RPMI8226 (cell line): ENCODE measurements at regions not wholly inside any gene's neighbourhood (a gene's known extent, or its start where the extent isn't known, plus 50 kb on each side); places are given as distances from the start of the nearest gene placed in this dataset.

ENCODE experiments used
- DNase-seq: peaks from one replicate; pipeline ENCODE4 v3.0.0-alpha.2; 2015

- DNase-seq = no peak
Measured at GRCh38 chr12:91610561-91610960, 427.9 kb upstream of the DCN start.

GRCh38 chr12:91609283-91609682 is 426.7 kb upstream of the DCN start:
- DNase-seq = no peak

DNA sequence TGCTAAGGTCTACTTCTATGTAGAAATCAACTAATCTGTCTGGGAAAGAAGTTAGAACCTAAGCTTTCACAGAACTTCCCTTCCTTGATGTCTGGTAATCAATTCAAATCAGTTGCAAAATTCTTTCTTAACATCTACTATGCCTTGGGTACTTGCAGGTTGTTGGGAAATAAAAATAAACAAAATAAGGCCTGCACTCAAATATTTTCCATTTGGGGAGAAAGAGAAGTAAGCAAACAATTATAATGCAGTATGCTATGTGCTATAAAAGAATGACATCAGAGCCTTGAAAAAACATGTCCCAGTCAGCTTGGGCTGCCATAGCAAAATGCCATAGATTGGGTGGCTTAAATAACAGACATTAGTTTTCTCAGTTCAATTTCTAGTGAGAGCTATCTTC is 425.9 kb upstream of the DCN start:
- DNase-seq = no peak

DNA sequence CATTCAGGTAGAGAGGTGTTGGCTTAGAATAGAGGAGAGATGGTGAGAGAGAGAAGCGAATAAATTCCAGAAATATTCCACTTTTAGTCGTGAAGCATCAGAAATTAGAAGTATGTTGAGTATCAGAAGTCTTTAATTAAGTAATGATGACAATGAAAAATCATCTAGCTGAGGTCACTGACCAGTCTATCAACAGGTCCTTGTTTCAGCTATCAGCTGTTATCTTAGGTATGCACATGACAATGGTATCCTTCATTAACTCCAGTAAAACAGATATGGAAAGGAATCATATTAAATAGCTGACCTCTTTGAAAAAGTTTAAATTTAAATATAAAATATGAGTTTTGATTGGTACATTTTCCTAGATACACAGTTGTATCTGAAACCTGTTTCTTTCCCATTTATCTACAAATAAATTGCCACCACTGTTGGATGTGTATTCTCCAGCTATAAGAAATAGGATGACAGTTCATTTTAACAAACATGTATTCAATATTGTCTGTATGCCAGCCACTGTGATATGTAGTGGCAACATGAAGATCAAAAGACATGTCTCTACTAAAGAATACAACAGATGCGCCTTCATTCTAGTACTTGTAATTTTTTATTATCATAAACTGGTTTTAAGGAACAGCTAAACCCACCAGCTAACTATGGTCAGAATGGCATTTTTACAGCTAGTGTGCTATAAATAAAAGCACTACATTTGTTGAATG is 424.2 kb upstream of the DCN start:
- DNase-seq = no peak

GRCh38 chr12:91604897-91605296 is 422.3 kb upstream of the DCN start:
- no peak for DNase-seq

- no peak for DNase-seq
Measured at GRCh38 chr12:91603060-91603459, 420.4 kb upstream of the DCN start.

DNA sequence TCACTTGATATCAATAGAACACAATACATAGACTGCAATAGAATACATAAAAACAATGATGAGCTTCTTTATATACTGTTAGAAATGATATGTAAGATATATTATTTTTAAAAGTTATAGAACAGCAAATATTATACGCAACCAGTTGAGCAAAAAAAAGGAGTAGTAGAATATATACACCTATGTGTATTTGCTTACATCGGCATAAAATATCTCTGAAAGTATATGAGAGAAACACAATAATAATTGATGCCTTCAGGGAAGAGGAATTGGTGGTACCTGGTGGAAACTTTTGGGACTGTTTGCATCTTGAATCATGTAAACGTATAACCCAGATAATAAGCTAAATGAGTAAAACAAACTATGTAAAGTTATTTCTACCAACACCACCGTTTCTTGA is 418.4 kb upstream of the DCN start:
- DNase-seq = no peak

DNA sequence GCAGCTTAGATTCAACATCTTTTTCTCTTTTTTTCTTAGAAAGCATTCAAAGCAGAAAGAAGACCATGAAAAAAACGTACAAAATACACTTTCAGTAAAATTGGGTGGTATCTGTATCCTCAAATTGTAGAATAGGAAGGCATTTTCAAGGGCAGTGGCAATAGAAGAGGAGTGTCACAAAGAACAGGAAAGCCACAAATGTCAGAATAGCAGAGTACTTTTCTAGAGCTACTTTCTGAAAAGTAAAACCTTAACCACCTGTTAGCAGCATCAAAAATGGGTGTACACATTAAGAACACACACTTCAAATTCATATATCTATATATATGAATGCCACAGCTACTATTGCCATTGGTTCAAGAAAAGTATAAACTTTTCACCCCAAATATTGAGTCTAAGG is 412.1 kb upstream of the DCN start:
- DNase-seq = no peak

GRCh38 chr12:91591639-91591987 is 409.0 kb upstream of the DCN start:
- DNase-seq = no peak

GRCh38 chr12:91590966-91591638 is 408.5 kb upstream of the DCN start:
- no peak for DNase-seq

- peak; percentile 3 for DNase-seq
Measured at GRCh38 chr12:91588874-91589454, 406.3 kb upstream of the DCN start.

DNA sequence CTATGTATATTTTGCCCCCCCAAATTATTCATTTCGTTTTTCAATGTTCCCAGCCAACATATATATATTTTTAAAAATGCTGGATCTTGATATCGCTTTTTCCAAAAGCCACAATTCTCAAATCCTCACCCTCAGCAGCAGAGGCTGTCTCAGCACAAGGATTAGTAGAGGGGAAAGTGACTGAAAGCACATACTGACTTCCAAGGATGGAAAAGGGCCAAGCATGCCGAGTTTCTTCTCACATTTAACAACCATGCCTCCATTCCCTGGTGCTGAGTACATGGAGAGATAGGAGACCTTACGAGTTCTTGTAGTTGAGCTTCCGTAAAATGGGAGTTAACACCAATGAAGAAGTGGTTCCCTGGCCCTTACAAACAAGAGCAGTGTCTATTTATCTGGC is 403.4 kb upstream of the DCN start:
- no peak for DNase-seq

DNA sequence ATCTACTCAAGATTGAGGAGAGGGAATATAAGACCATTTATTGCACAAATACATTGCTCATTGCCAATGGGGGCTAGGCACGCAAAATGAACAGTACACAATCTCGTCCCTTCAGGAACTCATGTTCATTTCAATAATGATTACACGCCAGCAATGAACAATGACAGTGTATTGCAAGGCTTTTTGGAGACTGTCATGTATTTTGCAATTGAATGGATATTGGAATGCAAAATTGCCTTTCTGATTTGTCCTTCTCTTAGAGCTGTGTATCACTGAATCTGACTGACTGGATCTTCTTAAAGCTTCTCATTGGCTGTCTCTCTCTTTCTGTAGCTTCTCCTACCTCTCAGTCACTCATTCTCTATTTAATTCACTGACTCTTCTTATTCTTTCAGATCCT is 400.2 kb upstream of the DCN start:
- DNase-seq = no peak

GRCh38 chr12:91579516-91580263 is 397.1 kb upstream of the DCN start:
- DNase-seq = no peak

- DNase-seq = no peak
Measured at GRCh38 chr12:91577586-91578539, 395.2 kb upstream of the DCN start.

- DNase-seq = no peak
Measured at GRCh38 chr12:91576432-91576831, 393.8 kb upstream of the DCN start.

GRCh38 chr12:91575630-91576029 is 393.0 kb upstream of the DCN start:
- DNase-seq = no peak

DNA sequence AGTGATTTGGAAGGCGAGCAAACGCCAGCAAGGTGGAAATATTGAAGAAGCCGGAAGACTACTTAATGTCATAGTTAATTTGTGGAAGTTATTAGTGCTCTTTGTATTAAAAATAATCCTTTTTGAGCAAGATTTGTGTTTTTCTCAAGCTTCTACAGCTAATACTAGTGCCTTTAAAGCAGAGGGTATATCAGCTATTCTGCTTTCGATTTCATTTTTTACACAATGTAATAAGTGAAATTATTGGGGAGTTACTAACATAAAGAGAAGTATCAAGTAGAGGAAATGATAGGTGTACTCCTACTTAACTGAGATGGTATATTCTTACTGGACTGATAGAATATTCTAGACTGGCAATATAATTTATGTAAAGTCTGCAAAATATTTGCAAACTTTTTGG is 392.4 kb upstream of the DCN start:
- DNase-seq = no peak

DNA sequence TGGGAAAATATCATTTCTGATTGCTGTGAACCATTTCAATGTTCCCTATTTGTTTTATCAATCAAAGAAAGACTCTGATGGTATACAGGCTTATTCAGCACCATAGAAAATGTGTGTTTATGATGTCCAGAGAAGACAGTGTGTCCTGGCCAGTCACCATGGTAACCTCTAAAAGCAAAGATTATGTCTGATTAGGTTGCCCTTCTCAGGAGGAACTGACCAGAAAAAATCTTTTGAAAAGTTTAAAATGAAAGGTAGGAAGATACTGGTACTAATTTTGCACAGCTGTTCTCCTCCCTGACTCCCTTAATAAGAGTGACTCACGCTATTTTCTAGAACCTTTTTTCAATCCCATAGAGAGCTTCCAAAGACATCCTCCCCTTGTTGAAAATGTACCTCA is 391.8 kb upstream of the DCN start:
- no peak for DNase-seq

- DNase-seq = no peak
Measured at GRCh38 chr12:91572869-91573268, 390.3 kb upstream of the DCN start.

DNA sequence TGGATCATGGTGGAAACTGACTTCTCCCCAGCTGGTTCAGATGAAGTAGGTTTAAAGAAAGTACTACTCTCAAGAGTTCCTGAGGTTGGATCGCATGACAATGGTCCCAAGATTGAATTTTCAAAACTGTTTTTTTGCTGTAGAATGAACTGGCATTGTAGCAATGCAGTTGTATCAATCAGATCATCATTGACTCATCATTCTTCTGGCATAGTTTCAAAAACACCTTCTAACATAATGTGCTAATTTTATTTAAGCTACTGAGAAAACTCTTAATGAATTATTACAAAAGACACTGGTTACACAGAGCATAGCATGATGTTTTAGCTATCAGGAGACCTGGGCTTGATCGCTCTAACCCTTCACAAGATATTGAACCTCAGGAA is 384.5 kb upstream of the DCN start:
- no peak for DNase-seq

- DNase-seq = no peak
Measured at GRCh38 chr12:91566328-91567099, 383.9 kb upstream of the DCN start.
